Ishikawa (cell line): ENCODE measurements at regions not wholly inside any gene's neighbourhood (a gene's known extent, or its start where the extent isn't known, plus 50 kb on each side); places are given as distances from the start of the nearest gene placed in this dataset.

ENCODE experiments used
- CEBPB ChIP-seq: IDR thresholded peaks from 2 replicates; pipeline ENCODE4 v1.6.1; 2012
- CREB1 ChIP-seq: IDR thresholded peaks from 2 replicates; pipeline ENCODE4 v1.6.1; 2012; ENCODE audit warnings: low read depth
- EGR1 ChIP-seq: IDR thresholded peaks from 2 replicates; pipeline ENCODE4 v1.6.1; 2012
- EP300 ChIP-seq: IDR thresholded peaks from 2 replicates; pipeline ENCODE4 v1.6.1; 2012; ENCODE audit warnings: borderline replicate concordance
- FOXM1 ChIP-seq: IDR thresholded peaks from 2 replicates; pipeline ENCODE4 v1.6.1; 2012; ENCODE audit warnings: low read depth, borderline replicate concordance
- NFIC ChIP-seq: IDR thresholded peaks from 2 replicates; pipeline ENCODE4 v1.6.1; 2012
- RAD21 ChIP-seq: IDR thresholded peaks from 2 replicates; pipeline ENCODE4 v1.6.1; 2012; ENCODE audit warnings: low read depth
- TAF1 ChIP-seq: IDR thresholded peaks from 2 replicates; pipeline ENCODE4 v1.6.1; 2012; ENCODE audit warnings: low read depth, mild to moderate bottlenecking
- TCF12 ChIP-seq: IDR thresholded peaks from 2 replicates; pipeline ENCODE4 v1.6.1; 2012; ENCODE audit warnings: low read depth
- TEAD4 ChIP-seq: IDR thresholded peaks from 2 replicates; pipeline ENCODE4 v1.6.1; 2012
- YY1 ChIP-seq: IDR thresholded peaks from 2 replicates; pipeline ENCODE4 v1.6.1; 2012; ENCODE audit warnings: low read depth
- ZBTB7A ChIP-seq: IDR thresholded peaks from 2 replicates; pipeline ENCODE4 v1.6.1; 2012; ENCODE audit warnings: low read depth
- TF ChIP-seq, protein P1 (sequence below): IDR thresholded peaks from 2 replicates; pipeline ENCODE4 v1.6.1; 2012
- TF ChIP-seq, protein P2 (sequence below): IDR thresholded peaks from 2 replicates; pipeline ENCODE4 v1.6.1; 2012

DNA sequence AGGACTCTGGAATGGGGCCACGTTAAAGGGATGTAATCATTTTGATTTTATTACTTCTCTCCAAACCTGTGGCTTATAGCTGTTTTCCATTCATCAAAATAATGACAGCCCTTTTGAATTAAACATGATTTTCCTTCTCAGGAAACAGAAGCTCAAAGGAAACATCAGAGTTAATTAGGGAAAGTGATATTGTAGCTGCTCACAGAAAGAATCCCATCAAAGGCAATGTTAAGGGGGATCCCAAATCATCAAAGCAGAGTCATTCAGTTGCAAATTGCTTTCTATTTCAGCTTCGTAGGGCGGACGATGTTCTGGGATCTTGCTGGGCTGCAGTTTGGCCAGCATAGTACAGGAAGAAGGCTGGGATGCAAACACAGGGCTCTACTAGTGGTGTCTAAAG lies 563.2 kb downstream of the CCSER2 start:
- no peak for TF ChIP-seq RAD21
- no peak for TF ChIP-seq NFIC
- no peak for TF ChIP-seq CEBPB
- no peak for TF ChIP-seq TEAD4
- TF ChIP-seq CREB1, result no peak
- TF ChIP-seq EP300, result no peak
- no peak for TF ChIP-seq ZBTB7A
- no peak for TF ChIP-seq YY1
- TF ChIP-seq, protein P1, sequence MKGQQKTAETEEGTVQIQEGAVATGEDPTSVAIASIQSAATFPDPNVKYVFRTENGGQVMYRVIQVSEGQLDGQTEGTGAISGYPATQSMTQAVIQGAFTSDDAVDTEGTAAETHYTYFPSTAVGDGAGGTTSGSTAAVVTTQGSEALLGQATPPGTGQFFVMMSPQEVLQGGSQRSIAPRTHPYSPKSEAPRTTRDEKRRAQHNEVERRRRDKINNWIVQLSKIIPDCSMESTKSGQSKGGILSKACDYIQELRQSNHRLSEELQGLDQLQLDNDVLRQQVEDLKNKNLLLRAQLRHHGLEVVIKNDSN, result no peak
- no peak for TF ChIP-seq EGR1
- TF ChIP-seq FOXM1, result no peak

DNA sequence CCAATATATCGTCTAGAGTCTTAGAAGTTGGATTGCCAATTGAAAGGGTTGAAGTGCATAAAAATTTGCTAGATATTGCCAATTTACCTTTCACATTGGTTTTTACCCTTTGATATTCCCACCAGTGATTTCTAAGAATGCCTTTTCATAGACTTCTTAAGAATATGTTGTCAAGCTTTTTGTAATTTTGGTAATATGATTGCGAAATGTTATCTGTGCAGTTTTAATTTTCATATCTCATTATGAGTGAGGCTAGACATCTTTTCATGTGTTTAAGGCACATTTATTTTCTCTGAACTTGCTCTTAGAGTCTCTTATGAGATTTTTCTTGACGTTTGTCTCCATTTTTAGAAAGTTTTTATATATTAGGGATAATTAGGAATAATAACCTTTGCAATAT lies 567.2 kb downstream of the CCSER2 start:
- TF ChIP-seq TCF12 (no peak), NFIC (no peak), CEBPB (no peak), EGR1 (no peak), TAF1 (no peak), ZBTB7A (no peak), EP300 (no peak), TEAD4 (no peak), YY1 (no peak)
- TF ChIP-seq, protein P1, result no peak

DNA sequence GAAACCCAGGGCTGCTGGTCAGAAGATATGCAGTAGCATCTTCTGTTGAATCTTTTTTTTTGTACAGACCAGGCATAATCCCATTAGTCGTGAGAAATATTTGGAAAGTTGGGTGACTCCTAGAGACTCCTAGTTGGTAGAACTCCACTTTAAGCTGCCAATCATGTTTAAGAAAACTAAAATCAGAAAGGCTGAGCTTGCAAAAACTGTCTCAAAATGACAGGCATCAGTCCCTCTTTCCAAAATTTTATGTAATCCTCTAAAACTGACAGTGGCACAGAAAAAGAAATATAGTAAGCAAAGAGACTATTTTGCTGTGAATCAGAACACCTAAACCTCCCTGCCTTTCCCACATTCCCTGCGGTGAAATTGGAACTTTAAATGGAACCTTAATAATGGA lies 568.5 kb downstream of the CCSER2 start:
- TF ChIP-seq NFIC, result no peak
- no peak for TF ChIP-seq TAF1
- TF ChIP-seq, protein P1, result no peak
- no peak for TF ChIP-seq CEBPB
- TF ChIP-seq EP300, result no peak
- no peak for TF ChIP-seq TCF12
- TF ChIP-seq TEAD4, result no peak
- no peak for TF ChIP-seq FOXM1
- TF ChIP-seq EGR1, result no peak

DNA sequence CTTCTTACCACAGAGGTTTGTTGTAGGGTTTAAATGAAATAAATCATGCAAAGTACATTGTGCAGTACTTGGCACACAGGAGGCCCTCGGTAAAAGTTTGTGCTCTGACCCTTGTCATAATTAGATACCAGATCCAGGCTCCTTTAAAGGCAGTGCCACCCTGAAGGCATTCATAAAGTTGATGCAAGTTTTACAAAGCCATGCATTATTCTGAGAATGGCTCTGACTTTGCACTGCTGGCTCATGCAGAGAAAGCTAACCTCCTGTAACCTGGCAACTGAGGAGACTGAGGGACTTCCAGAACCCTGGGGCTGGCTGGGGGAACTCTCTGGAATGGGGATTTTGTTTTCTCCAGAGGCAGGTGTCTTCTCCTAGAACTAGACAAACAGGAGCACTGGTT lies 570.9 kb downstream of the CCSER2 start:
- no peak for TF ChIP-seq YY1

DNA sequence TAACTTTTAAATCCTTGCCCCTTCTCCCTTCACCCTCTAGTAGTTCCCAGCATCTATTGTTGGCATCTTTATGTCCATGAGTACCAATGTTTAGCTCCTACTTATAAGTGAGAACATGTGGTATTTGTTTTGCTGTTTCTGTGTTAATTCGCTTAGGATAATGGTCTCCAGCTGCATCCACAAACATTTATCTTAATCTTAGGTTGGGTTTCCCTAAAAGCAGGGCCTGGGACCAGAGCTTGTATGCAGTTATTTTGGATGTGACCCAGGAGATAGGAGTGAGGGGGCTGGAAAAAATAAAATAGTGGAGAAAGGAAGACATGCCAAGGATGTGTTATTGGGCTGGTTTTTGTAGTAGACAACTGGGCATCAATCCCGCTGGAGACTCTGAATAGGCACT lies 571.8 kb downstream of the CCSER2 start:
- no peak for TF ChIP-seq CEBPB
- no peak for TF ChIP-seq TEAD4
- TF ChIP-seq FOXM1, result no peak
- TF ChIP-seq, protein P2, sequence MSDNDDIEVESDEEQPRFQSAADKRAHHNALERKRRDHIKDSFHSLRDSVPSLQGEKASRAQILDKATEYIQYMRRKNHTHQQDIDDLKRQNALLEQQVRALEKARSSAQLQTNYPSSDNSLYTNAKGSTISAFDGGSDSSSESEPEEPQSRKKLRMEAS, result no peak
- no peak for TF ChIP-seq EP300
- no peak for TF ChIP-seq RAD21

DNA sequence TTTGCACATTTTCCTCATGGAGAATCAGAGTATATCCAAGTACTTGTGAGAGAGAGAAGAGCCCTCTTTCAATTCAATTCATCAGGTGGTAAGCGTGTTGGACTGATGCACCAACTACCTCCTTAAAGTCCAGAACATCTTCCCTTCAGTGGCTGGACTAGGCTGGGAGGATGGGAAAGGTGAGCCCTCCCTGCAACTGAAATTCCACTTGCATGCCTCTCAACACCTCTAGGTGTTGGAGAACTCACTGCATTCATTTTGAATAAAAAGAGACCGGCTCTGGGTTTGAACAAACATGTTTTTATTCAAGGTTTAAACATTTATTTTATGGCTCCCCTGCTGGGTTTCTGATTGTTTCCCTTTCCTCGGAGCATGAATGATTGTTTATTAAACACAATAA lies 573.5 kb downstream of the CCSER2 start:
- TF ChIP-seq NFIC (no peak), TEAD4 (no peak), RAD21 (no peak), YY1 (no peak)
- TF ChIP-seq, protein P2, result no peak

DNA sequence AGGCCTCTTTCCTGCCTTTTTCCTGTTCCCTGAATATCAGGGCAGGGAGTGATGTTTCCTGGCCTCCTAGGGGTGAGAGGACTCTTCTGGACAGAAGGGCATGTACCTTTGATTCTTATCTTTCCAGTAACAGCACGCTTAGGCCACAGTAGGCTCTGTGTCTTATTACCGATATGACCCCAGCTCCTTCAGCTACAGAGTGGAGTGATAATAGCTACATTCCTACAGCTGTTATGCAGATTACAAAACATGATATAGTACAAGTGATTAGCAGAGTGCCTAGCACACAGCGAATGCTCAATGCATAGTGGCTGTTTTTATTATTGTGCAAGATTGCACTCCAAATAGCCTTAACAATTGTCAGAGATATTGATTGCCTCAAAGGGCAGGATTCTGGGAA lies 574.2 kb downstream of the CCSER2 start:
- TF ChIP-seq RAD21 (no peak), FOXM1 (no peak), TAF1 (no peak), NFIC (no peak), TCF12 (no peak), ZBTB7A (no peak), YY1 (no peak), TEAD4 (no peak), EP300 (no peak), EGR1 (no peak)
- TF ChIP-seq, protein P1, result no peak
- TF ChIP-seq, protein P2, result no peak

DNA sequence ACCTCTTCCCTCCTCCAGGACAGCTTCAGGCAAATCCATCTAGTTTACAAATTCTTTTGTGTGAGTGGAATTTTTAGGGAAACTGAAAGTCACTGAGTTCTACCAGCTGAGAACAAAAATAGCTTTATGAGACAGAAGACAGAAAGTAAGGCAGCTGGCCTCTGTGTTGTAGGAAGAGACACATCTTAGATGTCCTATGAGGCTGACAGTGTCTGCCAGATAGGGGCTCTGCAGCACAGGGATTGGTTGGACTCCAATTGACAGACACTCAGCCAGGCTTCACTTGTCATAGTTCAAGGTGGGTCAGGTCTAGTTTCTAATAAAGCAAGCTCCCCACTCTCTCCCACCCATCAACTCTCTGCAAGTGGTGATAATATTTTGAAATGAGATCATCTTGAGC lies 574.9 kb downstream of the CCSER2 start:
- TF ChIP-seq TAF1, result no peak
- no peak for TF ChIP-seq FOXM1
- no peak for TF ChIP-seq RAD21
- TF ChIP-seq CEBPB, result no peak
- no peak for TF ChIP-seq TCF12
- TF ChIP-seq, protein P1, result no peak
- TF ChIP-seq, protein P2, result no peak
- no peak for TF ChIP-seq YY1
- no peak for TF ChIP-seq NFIC
- TF ChIP-seq EP300, result no peak
- no peak for TF ChIP-seq EGR1
